DMS 273 (cell line): ENCODE measurements at regions not wholly inside any gene's neighbourhood (a gene's known extent, or its start where the extent isn't known, plus 50 kb on each side); places are given as distances from the start of the nearest gene placed in this dataset.

Source experiments
- DNase-seq: peaks from one replicate; lab custom pipeline; 2025; ENCODE audit not compliant: unreplicated experiment; lab: John Stamatoyannopoulos, UW

DNA sequence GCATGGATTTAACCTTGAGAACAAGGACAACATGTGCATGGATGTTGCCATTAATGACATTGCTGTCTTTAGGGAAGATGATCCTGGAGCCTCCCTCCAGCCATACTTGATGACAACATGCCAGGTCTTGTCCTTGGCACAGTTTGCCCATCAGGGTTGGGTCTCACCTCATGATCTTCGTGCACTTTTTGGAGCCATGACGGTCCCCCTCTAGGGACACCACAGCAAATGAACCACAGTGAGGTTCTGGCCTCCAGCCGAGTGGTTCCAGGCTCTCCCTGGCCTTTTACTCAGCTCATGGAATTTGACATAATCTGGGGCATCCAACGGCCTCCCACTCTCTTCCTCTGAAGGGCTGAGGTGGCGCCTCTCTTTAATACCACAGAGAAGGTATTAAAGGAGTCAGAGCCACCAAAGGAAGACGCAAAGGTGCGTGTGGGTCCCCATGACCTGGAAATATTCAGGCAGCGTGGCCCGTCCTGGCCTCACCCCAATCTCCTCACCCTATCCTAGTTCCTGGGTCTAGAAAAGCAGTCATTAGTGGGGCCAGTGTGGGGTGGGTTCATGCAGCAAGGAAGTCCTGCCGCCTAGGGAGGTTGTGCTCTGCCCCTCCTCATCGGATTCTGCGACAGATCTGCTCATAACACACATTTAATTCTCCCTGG, 184.8 kb downstream of the CXCL12 start:
- DNase-seq: no peak

DNA sequence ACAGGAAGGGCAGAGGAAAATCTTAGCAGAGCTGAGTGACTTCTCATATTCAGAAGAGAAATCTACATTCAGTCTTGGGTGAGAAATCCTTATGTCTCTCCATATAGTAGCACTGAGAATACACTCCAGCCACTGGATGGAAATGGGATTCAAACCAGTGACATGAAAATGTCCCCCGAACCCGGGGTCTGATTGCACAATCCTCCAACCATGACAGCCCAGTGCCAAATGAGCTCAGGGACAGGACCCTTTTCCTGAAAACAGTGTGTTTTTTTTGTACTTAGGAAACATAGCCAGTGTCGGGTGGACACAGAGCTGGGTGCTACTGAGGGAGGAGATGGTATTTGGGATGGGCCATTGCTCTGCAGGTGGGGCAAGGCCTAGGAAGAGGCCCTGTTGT, 185.6 kb downstream of the CXCL12 start:
- no peak for DNase-seq

DNA sequence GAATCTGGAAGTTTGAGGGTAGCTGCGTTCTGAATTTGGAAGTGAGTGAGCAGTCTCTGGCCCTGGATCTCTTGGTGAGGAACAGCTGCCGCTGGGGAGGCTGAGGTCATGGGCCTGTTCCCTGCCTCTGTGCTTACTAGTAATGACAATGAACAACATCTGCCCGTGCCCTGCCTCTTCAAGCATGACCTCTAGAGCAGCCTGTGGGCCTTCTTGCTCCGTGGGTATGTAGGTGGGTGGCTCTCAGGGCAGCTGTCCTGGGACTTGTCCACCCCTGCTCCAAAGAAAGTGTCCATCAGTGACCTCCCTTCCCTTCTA, 186.2 kb downstream of the CXCL12 start:
- peak; percentile 30 for DNase-seq

DNA sequence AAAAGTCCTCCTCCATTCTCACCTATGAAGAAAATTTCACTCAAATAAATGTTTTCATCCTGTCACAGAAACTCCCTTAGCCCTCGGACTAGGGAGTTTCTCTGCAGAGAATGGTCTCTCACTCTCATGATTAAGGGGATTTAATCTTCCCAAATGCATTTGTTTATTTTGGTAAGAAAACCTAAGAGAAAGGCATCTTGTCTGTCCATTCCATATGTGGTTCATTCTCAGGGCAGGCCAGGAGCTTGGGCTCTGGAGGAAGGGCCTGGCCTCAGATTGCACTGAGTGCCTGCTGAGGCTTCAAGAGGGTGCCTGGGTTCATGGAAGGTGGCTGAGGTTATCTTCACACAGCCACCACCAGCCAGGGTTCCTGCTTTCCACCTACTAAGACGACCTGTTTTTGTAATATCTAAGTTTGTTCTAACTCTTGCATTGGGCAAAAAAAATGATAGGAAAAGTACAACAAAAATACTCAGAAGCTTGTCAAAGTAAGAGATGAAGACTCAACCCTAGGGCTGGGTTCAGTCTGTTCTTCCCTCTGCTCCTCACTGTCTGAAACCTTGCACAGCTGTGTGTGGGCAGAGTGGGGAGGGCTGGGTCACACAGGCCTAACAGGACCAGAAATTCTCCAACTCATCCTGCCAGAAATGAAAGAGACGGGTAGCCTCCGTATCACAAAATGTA, 186.7 kb downstream of the CXCL12 start:
- no peak for DNase-seq

DNA sequence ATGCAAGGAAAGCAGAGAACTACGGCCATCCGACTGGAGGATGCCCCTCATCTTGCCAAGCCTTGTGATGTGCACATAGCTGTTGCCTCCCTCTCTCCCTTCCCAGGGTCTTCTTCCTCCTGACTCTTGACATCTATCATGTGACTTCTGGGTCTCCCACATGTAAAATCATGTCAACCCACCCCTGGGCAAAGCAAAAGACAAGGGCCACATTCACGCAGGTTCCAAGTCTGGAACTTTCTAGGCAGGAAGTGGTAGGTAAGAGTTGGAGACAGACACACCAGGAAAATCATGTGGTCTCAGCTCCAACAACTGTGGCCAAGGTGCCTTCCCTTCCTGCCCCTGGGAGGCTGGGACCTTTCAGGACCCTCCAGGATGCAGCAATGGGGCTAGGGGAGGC, 187.3 kb downstream of the CXCL12 start:
- DNase-seq: no peak

DNA sequence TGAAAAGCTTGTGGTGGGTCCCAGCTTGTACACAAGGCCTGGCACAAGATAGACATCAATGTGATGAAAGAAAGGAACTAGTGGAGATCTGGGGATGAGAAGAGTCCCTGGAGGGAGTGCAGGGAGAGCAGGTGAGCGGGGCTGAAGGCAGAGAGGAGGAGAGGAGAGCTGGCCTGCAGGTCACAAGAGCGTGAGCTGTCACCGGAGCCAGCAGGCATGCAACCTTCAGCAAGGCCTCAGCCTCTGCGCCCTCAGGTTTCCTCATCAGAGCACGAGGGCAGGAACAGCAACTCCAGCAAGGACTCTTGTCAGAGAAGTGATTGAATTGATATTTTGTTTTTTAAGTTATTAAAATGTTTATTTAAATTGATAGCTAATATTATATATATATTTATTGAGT, 188.6 kb downstream of the CXCL12 start:
- DNase-seq: no peak

DNA sequence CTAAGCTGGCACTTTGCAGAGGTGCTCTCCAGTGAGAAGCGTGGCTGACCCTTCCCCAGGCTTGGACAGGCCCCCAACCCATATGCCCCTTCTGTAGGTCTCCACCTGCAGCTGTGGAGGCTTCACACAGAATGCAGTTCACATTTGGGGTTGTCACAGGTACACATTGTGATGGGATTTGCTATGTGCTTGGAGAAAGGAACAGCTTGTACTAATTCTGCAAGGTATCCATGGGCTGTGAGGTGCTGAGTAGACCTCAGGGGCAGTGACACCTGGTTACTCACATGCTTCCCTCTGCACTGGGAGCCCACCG, 188.9 kb downstream of the CXCL12 start:
- no peak for DNase-seq

DNA sequence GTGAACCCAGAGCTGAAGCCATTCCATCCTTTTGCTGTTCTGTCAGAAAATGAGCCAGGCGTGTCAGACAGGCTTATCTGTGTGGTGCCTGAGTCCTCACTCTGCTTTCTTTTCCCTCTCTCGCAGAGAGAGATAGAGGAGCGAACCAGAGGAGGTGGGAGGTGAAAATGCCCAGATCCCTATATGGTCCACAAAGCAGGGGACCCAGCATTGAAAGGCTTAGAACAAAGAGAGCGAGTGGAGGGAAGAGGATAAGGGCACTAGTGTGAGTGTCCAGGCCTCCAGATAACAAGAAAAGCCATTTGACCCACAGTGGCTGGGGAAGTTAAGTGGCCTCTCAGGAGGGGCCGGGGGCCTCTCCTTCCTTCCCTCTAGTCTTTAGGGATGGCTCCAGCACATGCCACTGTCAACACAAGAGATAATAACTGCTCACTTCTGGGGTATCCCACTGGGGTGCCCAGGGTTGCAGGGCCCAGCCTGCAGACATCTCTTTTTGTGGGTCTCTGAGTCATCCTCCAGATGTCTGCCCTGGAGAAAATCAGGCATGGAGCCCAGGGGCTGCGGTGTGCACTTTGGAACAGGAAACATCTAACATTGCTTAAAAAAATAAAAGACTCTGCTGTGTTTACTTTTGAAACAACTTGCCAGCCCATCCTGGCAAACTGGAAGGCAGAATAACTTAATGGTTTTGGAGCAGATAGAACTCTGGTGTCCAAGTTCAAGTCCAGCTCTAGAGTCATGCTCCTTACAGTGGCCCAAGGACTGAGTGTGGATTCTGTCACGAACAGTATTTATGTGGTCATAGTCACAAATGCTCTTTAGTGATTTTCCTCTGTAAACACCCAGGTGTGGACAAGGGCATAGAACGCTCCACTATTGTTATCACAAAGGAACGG, 189.5 kb downstream of the CXCL12 start:
- DNase-seq: peak; percentile 34

DNA sequence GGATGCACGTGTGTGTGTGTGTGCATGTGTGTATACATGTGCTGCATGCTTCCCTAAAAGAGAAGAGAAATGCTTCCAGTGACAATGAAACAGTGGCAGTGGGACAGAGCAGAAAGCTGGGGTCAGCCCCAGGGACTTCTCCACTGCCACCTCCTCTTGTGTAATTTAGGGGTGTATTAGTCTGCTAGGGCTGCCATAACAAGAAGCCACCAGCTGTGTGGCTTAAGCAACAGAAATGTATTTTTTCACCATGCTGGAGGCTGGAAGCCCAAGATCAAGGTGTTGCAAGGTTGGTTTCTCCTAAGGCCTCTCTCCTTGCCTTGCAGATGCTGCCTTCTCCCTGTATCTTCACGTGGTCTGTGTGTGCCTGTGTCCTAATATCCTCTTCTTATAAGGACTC, 190.5 kb downstream of the CXCL12 start:
- no peak for DNase-seq

DNA sequence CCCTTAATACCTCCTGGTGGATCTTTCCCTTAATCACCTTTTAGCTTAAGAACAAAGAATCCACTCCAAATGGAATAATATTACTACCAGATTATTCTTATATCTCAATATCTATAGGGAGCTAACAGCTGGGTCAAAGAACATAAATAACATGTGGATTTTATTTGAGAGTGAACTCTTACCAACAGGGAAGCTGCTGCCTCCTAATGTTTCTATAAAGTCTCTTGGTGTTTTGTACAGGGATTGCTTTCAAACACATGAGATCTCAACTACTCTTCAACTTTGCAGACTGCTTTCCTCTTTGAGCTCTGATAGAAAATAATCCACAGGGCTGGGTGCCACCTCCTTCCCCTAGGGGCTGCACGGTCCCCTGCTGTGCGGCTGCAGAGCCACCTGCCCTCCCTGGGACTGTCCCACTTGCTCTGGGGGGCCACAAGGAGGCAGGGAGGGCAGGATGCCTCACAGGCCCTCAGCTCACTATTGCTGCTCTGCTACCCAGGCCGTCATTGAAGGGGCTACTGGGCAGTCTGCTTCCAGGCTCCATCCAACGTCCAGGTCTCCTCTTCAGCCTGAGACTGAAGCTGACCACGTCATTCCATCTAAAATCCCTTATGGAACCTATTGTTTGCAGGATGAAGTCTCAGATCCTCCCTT, 191.2 kb downstream of the CXCL12 start:
- no peak for DNase-seq

DNA sequence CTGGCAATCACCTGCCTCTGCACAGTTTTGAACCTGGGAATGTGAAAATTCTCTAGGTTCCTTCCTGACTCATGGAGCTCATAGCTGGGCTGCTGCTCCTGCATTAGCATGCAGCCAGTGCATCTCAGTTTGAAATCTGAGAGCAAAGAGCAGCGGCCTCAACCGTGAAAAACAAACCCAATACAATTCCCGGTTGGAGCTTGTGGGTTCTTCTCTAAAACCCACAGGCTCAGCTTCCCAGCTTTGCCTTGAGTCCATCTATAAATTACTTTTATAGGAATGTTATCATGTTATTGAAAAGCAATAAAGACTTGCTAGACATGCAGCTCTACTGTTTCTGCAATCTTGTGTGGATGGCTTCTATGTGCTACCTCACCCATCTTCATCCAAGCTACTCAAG, 191.7 kb downstream of the CXCL12 start:
- DNase-seq: no peak

DNA sequence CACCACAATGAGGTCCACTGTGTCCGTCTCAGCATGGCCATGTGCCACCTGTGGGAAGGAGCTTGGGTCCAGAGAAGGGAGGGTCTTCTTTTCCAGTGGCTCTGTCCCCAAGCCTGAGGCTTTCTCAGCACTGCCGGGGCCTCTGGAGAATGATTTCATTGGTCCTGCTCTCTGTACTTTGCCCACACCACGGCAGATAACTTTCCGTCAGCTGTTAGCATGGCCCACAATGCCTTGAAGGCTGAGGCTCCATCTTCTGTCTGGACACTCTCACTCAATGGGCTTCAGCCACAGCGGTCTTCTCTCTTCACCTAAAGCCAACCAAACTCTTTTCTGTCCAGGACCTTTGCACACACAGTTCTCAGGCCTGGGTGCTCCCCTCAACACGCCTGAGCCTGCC, 192.5 kb downstream of the CXCL12 start:
- DNase-seq: no peak

DNA sequence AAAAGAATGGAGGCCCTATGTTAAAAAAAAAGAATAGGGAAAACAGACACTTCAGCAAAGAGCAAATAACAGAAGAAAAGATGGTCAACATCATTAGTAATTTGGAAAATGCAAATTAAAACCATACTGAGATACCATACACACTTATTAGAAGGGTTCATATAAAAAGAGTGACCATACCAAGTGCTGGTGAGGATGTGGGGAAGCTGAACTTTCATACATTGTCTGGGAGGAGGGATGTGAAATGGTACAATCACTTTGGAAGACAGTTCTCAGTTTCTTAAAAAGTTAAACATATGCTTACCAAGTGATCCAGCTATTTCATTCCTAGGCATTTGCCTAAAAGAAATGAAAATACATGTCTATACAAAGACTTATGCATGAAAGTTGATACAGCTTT, 194.4 kb downstream of the CXCL12 start:
- DNase-seq: no peak

DNA sequence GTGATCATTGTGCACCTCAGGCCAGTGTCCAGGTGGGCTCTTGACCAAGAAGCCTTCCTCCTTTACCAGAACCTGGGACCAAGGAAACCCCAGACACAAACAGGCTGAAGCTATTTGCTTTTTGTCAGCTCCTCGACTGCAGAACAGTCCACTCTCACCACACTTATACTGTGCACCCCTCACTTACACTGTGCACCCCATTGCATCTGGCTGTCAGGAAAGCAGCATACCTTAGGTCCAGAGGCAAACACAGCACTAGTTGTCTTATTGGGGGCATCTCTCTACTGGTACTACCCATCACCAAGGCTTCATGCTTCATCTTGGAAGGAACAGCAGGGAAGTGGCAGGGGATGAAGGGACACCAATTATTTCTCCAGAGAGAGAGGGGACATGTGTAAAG, 198.1 kb downstream of the CXCL12 start:
- no peak for DNase-seq

DNA sequence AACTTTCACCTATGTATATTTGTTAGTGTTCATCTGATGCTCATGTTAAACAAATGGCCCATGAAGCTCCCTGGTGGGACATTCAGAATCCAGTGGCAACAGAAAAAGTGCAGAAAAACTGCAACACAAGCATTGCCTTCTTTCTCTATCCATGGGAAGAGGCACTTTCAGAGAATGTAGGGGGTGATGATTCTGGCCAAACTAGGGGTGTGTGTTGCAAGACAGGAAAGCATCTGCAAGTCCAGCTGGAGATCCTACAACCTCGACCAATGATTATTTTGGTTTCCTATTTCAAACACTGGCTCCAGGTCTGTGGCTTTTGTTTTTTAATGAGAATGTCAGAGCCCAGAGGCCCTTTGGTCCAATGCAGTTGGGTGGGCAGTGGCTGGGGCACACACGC, 198.7 kb downstream of the CXCL12 start:
- peak; percentile 19 for DNase-seq

DNA sequence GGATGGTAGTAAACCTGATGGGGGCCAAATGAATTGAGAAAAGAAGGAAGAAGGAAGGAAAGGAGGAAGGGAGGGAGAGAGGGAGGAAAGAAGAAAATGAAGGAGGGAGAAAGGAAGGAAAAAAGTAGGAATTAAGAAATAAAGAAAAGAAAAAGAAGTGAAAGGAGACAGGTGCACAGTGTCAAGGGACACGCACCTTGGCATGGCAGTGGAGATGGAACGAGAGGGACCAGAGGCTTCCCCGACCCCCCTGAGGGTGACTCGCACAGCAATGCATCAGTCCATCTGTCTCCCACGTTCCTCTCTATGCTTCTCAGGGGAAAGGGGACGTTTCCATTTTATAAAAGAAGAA, 199.6 kb downstream of the CXCL12 start:
- no peak for DNase-seq

DNA sequence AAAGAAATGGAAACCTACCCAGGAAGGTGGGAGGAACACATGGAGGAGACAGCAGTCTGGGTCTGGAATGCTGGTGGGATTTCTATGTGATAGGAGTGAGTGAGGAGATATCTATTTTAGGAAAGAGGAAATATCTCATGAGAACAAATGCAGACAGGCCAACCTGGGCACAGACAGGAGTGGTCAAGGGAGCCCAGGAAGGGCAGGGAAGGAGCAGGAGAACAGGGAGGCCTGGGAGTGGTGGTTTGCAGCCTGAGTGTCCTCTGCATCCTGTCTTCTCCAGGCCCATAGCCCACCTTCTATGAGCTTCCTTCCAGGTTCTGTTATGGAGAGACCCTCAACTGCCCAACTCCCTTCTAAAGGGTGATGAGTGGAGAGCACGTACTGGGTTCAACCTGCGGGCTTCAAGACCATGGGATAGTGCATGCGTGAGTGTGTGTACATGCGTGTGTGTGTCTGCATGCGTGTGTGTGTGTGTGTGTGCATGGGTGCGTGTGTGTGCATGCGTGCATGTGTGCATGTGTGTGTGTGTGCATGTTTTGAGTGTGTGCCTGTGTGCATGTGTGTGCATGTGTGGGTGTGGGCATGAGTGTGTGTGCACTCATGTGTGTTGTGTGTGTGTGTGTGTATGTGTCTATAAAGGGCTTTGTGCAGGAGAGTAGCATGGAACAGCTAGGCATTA, 200.1 kb downstream of the CXCL12 start:
- no peak for DNase-seq

DNA sequence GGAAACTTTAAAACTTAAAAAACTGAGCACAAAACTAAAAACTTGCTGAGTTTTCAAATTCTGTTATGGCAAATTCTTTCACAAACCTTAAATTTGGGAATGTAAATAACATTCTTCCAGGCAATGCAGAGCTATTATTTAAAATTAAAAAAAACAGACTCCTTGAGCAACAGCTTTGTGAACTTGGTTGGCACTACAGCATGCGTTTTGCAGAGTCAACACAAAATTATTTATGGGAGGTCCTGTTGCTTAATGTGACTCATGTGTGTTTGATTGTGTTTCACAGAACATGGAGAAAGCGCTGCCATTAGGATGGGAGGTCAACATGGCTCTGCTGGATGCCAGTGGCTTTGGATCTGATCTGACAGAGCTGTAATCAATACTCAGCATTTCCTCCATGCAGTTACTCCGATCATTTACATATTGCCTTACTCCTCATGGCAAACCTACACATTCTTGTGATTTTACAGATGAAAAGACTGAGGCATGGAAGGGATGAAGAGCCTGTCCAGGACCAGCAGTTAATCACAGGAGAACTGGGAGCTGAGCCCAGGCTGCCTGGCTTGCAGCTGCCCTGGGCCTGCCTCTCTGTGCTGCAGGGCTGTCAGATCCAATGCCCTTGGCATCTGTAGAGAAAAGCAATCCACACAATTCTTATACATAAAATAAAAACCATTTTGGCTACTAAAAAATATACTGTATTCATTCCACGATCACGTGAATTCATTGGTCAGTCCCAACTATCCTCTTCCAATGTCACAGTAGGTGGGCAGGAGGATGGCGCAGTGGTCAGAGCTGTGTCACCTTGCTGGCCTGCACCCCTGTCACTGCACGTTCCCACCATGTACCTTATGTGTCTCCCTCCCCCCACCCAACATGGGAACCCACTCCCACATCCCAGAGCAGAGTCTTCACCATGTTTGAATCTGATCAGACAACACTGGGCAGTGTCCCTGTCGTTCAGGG, 200.9 kb downstream of the CXCL12 start:
- no peak for DNase-seq

DNA sequence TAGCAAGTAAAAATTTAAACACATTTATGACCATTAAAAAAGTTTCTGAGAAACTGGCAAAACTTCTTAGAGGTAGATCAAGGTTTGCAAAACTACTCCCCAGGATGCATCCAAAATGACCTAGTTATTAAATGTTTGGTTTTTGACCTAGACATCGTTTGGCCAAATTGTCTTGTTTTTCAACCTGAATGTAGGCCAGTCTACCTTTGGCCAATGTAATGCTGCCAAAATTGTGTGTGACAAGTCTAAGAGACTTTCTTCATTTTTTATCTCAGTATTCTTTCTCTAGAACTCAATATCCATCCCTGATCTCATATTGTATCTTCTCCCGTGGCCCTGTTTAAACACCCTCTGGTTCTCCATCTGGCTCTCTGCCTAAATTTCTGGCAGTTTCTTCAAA, 202.0 kb downstream of the CXCL12 start:
- DNase-seq: no peak
